Loucy (cell line): ENCODE measurements at regions not wholly inside any gene's neighbourhood (a gene's known extent, or its start where the extent isn't known, plus 50 kb on each side); places are given as distances from the start of the nearest gene placed in this dataset.
A peak's percentile ranks its signal among the peaks of the same experiment; 100 is the strongest.
"Not testable (repeated sequence)": the region's sequence is repeated elsewhere in the genome, so short reads cannot be mapped to it uniquely, and the experiment has no call there.

Source experiments
- H2AFZ ChIP-seq: fragments of 200-600 bp; sonication (generic); 2 replicates; pipeline ENCODE4 v1.6.0; 2016; ENCODE audit warnings: antibody characterized with exemption, mild to moderate bottlenecking, low read length, moderate library complexity
- H3F3A ChIP-seq: fragments of 200-600 bp; 2 replicates; pipeline ENCODE4 v1.6.0; 2016; ENCODE audit warnings: antibody characterized with exemption, low read depth, mild to moderate bottlenecking
- H3K27me3 ChIP-seq: fragments of 200-600 bp; sonication (generic); 2 replicates; pipeline ENCODE4 v1.6.1; 2014; ENCODE audit warnings: low read length, mild to moderate bottlenecking; ENCODE audit not compliant: insufficient read depth, poor library complexity, severe bottlenecking
- H3K36me3 ChIP-seq: fragments of 200-600 bp; sonication (generic); 2 replicates; pipeline ENCODE4 v1.6.1; 2016; ENCODE audit warnings: low read length; ENCODE audit not compliant: insufficient read depth
- H3K4me1 ChIP-seq: fragments of 200-600 bp; sonication (generic); 2 replicates; pipeline ENCODE4 v1.5.1; 2014; ENCODE audit warnings: low read length, mild to moderate bottlenecking; ENCODE audit not compliant: insufficient read depth, poor library complexity, severe bottlenecking
- H3K4me2 ChIP-seq: fragments of 200-600 bp; sonication (generic); 2 replicates; pipeline ENCODE4 v1.6.0; 2014; ENCODE audit warnings: antibody characterized with exemption, low read length, low read depth, mild to moderate bottlenecking; ENCODE audit not compliant: poor library complexity, severe bottlenecking
- H3K4me3 ChIP-seq: fragments of 200-600 bp; sonication (generic); 2 replicates; pipeline ENCODE4 v1.5.1; 2014; ENCODE audit warnings: low read length, mild to moderate bottlenecking, mixed read lengths; ENCODE audit not compliant: poor library complexity, severe bottlenecking
- H3K79me2 ChIP-seq: fragments of 200-600 bp; sonication (generic); 2 replicates; pipeline ENCODE4 v1.6.1; 2014; ENCODE audit warnings: low read length; ENCODE audit not compliant: insufficient read depth
- H3K9ac ChIP-seq: fragments of 200-600 bp; sonication (generic); 2 replicates; pipeline ENCODE4 v1.6.0; 2014; ENCODE audit warnings: mild to moderate bottlenecking, low read depth, low read length, moderate library complexity; ENCODE audit not compliant: poor library complexity, severe bottlenecking
- H3K9me2 ChIP-seq: fragments of 200-600 bp; sonication (generic); replicated peaks from 2 replicates; pipeline ENCODE4 v1.6.1; 2016; ENCODE audit warnings: low read depth, low read length, mixed read lengths
- H3K9me3 ChIP-seq: fragments of 200-600 bp; sonication (generic); 2 replicates; pipeline ENCODE4 v1.6.1; 2014; ENCODE audit warnings: mild to moderate bottlenecking, antibody characterized with exemption, low read length, low read depth; ENCODE audit not compliant: insufficient read depth
- H4K20me1 ChIP-seq: fragments of 200-600 bp; sonication (generic); 2 replicates; pipeline ENCODE4 v1.6.0; 2014; ENCODE audit warnings: antibody characterized with exemption, low read length, mild to moderate bottlenecking; ENCODE audit not compliant: insufficient read depth, poor library complexity, severe bottlenecking
- CTCF ChIP-seq: fragments of 200-600 bp; sonication (generic); conservative IDR thresholded peaks from 2 replicates; pipeline ENCODE4 v1.5.1; 2014; ENCODE audit warnings: mild to moderate bottlenecking, antibody characterized with exemption, low read length
- EZH2phosphoT487 ChIP-seq: fragments of 200-600 bp; IDR thresholded peaks from 2 replicates; pipeline ENCODE4 v1.6.1; 2018; ENCODE audit warnings: antibody characterized with exemption, mild to moderate bottlenecking, moderate library complexity, borderline replicate concordance

GRCh38 chr11:130536106-130537040, 87.9 kb downstream of the ADAMTS15 start:
- no peaks in the 10 kb centered on the region for H3F3A ChIP-seq
- peak overlapping the region; percentile 3 for H3K4me2 ChIP-seq
- H2AFZ ChIP-seq = no peak overlapping the region
- H3K4me3 ChIP-seq = no peak overlapping the region
- H3K4me1 ChIP-seq = no peaks in the 10 kb centered on the region
- H4K20me1 ChIP-seq = no peaks in the 10 kb centered on the region
- TF ChIP-seq EZH2phosphoT487 (no peak), CTCF (no peak)
- no peaks in the 10 kb centered on the region for H3K9me3 ChIP-seq
- H3K79me2 ChIP-seq = no peaks in the 10 kb centered on the region
- no peaks in the 10 kb centered on the region for H3K9me2 ChIP-seq
- H3K9ac ChIP-seq = no peak overlapping the region
- H3K27me3 ChIP-seq = no peaks in the 10 kb centered on the region
- H3K36me3 ChIP-seq = no peaks in the 10 kb centered on the region

- not testable (repeated sequence) for H2AFZ ChIP-seq, H3K79me2 ChIP-seq, H3K4me2 ChIP-seq, H3F3A ChIP-seq, H3K9me3 ChIP-seq, H3K36me3 ChIP-seq, H3K9ac ChIP-seq, H3K4me3 ChIP-seq, H4K20me1 ChIP-seq, H3K4me1 ChIP-seq, H3K9me2 ChIP-seq, H3K27me3 ChIP-seq
These were observed 91.2 kb downstream of the ADAMTS15 start for GRCh38 chr11:130539680-130540079.

GRCh38 chr11:130544266-130544665, 95.8 kb downstream of the ADAMTS15 start:
- Histone ChIP-seq H2AFZ (no peak overlapping the region), H3K36me3 (no peaks in the 10 kb centered on the region), H3K9ac (no peak overlapping the region), H3K27me3 (no peaks in the 10 kb centered on the region), H3F3A (no peaks in the 10 kb centered on the region), H3K9me2 (no peaks in the 10 kb centered on the region), H3K4me2 (no peak overlapping the region), H4K20me1 (no peaks in the 10 kb centered on the region), H3K4me1 (no peaks in the 10 kb centered on the region), H3K9me3 (no peaks in the 10 kb centered on the region), H3K79me2 (no peaks in the 10 kb centered on the region), H3K4me3 (no peak overlapping the region)
- no peak for TF ChIP-seq CTCF
- TF ChIP-seq EZH2phosphoT487 = no peak
